IPS-18a (cell line): ENCODE measurements at regions not wholly inside any gene's neighbourhood (a gene's known extent, or its start where the extent isn't known, plus 50 kb on each side); places are given as distances from the start of the nearest gene placed in this dataset.

Experiments used
- H3K27ac ChIP-seq: one replicate; pipeline ENCODE4 v1.5.1; 2013; ENCODE audit warnings: low read length
- H3K27me3 ChIP-seq: one replicate; pipeline ENCODE4 v1.6.1; 2013; ENCODE audit warnings: mild to moderate bottlenecking, low read length; ENCODE audit not compliant: control insufficient read depth, insufficient read depth
- H3K36me3 ChIP-seq: one replicate; pipeline ENCODE4 v1.6.1; 2013; ENCODE audit warnings: low read depth, low read length; ENCODE audit not compliant: control insufficient read depth
- H3K4me1 ChIP-seq: one replicate; pipeline ENCODE4 v1.6.1; 2013; ENCODE audit warnings: low read depth, low read length; ENCODE audit not compliant: control insufficient read depth
- H3K4me3 ChIP-seq: one replicate; pipeline ENCODE4 v1.5.1; 2013; ENCODE audit warnings: low read length
- H3K9ac ChIP-seq: one replicate; pipeline ENCODE4 v1.6.1; 2013; ENCODE audit warnings: mild to moderate bottlenecking, low read length, moderate library complexity
- H3K9me3 ChIP-seq: one replicate; pipeline ENCODE4 v1.6.1; 2013; ENCODE audit warnings: low read depth, low read length; ENCODE audit not compliant: control insufficient read depth

- no peaks in the 10 kb centered on the region for H3K27me3 ChIP-seq
- no peak overlapping the region for H3K27ac ChIP-seq
- H3K4me1 ChIP-seq, result peaks cover 14% of the 10 kb centered on the region
- no peaks in the 10 kb centered on the region for H3K36me3 ChIP-seq
- H3K9ac ChIP-seq, result no peak overlapping the region
- H3K4me3 ChIP-seq, result no peak overlapping the region
- H3K9me3 ChIP-seq, result no peaks in the 10 kb centered on the region
Measured at GRCh38 chr4:81628489-81628888, 156.8 kb upstream of the RASGEF1B start.

GRCh38 chr4:81627590-81627989, 155.9 kb upstream of the RASGEF1B start:
- Histone ChIP-seq H3K27me3 (no peaks in the 10 kb centered on the region), H3K9ac (no peak overlapping the region), H3K4me3 (no peak overlapping the region), H3K9me3 (no peaks in the 10 kb centered on the region), H3K4me1 (peaks cover 14% of the 10 kb centered on the region), H3K27ac (no peak overlapping the region), H3K36me3 (no peaks in the 10 kb centered on the region)

DNA sequence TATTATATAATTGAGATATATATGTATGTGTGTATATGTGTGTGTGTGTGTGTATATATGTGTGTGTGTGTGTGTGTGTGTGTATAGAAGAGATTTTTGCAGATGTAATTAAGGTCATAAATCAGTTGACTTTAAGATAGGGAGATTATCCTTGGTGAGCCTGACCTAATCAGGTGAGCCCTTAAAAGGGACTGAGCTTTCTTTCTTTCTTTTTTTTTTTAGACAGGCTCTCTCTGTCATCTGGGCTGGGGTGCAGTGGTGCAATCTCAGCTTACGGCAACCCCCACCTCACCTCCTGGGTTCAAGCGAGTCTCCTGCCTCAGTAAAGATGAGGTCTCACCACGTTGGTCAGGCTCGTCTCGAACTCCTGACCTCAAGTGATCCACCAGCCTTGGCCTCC, 155.1 kb upstream of the RASGEF1B start:
- H3K4me3 ChIP-seq, result no peak overlapping the region
- peaks cover 10% of the 10 kb centered on the region for H3K4me1 ChIP-seq
- no peak overlapping the region for H3K9ac ChIP-seq
- H3K9me3 ChIP-seq, result no peaks in the 10 kb centered on the region
- H3K27ac ChIP-seq, result no peak overlapping the region
- H3K36me3 ChIP-seq, result no peaks in the 10 kb centered on the region
- H3K27me3 ChIP-seq, result no peaks in the 10 kb centered on the region

DNA sequence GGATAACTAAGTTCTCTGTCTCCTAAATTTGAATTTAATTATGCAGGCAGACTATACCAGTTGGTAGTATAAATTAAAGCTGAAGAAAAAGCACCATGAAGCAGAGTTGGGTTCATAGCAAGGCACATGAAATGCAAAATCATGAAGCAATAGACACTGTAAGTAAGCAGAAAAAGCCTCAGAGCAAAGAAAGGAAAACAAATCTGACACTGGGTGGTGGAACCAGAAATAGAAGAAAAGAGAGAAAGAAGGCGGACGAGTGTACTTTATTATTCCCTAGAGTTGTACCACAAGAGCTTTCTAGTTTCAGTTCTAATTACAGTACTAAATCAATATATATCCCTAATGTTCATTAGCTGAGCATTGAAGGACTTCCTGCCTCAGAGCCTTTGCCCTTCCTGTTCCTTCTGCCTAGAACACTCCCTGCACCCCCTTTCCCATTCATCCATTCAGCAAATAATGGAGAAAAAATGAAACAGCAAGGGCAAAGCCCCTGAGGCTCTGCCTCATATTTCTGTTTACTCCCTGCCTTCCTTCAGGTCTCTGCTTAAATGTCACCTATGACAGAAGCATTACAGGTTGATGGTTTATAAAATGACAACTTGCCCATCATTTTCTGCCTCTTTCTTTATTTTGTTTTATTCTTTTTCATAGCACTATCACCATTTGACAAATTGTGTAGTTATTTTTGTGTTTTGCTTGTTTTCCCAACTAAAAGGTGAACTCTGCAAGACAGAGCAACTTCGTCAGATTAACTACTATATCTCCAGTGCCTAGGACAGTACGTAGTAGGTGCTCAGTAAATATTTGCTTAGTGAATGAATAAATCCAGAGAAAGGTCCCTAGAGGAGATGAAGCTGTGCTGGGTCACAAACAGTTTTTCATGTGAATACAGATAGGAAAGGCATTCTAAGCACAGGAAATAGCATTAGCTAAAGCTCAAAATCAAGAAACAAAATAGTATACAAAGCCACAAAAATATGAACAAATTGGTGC, 154.0 kb upstream of the RASGEF1B start:
- no peak overlapping the region for H3K9ac ChIP-seq
- H3K4me3 ChIP-seq, result no peak overlapping the region
- H3K27ac ChIP-seq, result no peak overlapping the region
- peaks cover 5% of the 10 kb centered on the region for H3K4me1 ChIP-seq
- no peaks in the 10 kb centered on the region for H3K27me3 ChIP-seq
- H3K36me3 ChIP-seq, result no peaks in the 10 kb centered on the region
- no peaks in the 10 kb centered on the region for H3K9me3 ChIP-seq

GRCh38 chr4:81623434-81623833, 151.7 kb upstream of the RASGEF1B start:
- peaks cover 5% of the 10 kb centered on the region for H3K4me1 ChIP-seq

DNA sequence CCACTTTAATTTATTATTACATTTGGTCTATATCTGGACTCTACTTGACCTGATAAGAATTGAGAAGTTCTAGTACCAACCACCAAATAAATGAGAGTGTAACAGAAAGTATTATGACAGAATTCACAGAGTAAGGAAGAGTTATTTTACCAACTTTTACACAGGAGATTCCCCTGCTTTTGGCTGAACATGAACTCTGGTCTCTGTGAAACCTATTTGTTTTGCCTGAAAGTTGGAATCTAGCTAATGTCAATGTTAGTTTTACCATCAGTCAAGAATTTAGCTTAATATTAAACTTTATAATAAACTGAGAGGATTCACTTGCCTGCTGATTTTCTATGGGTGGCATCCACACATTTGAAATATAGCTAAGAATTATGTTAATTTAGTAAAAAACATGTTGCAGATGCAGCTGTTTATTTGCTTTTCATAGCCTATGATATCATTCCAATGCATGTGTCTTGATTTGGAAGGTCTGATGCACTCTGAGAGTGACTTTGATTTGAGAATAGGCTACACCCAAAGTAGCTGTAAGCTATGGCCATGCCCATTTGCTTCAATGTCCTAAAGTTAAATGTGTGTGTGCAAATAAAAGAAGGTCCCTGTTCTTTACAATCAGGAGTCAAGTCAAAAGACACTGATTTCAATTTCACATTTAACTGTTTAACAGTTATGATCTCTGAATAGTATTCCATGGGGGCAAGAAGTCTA, 150.9 kb upstream of the RASGEF1B start:
- H3K27ac ChIP-seq, result no peak overlapping the region
- no peak overlapping the region for H3K4me3 ChIP-seq
- H3K36me3 ChIP-seq, result no peaks in the 10 kb centered on the region
- peaks cover 2% of the 10 kb centered on the region for H3K4me1 ChIP-seq
- H3K27me3 ChIP-seq, result no peaks in the 10 kb centered on the region
- no peak overlapping the region for H3K9ac ChIP-seq
- no peaks in the 10 kb centered on the region for H3K9me3 ChIP-seq

More at GRCh38 chr4:81623434-81623833, 151.7 kb upstream of the RASGEF1B start:
- no peak overlapping the region for H3K4me3 ChIP-seq
- H3K9me3 ChIP-seq, result no peaks in the 10 kb centered on the region
- H3K36me3 ChIP-seq, result no peaks in the 10 kb centered on the region
- H3K27me3 ChIP-seq, result no peaks in the 10 kb centered on the region
- no peak overlapping the region for H3K9ac ChIP-seq
- H3K27ac ChIP-seq, result no peak overlapping the region

GRCh38 chr4:81622028-81622427, 150.3 kb upstream of the RASGEF1B start:
- Histone ChIP-seq H3K27ac (no peak overlapping the region), H3K4me1 (no peaks in the 10 kb centered on the region), H3K36me3 (no peaks in the 10 kb centered on the region), H3K4me3 (no peak overlapping the region), H3K27me3 (no peaks in the 10 kb centered on the region), H3K9me3 (no peaks in the 10 kb centered on the region), H3K9ac (no peak overlapping the region)

GRCh38 chr4:81621490-81621889, 149.8 kb upstream of the RASGEF1B start:
- Histone ChIP-seq H3K27ac (no peak overlapping the region), H3K27me3 (no peaks in the 10 kb centered on the region), H3K9ac (no peak overlapping the region), H3K36me3 (no peaks in the 10 kb centered on the region), H3K4me1 (no peaks in the 10 kb centered on the region), H3K9me3 (no peaks in the 10 kb centered on the region), H3K4me3 (no peak overlapping the region)

DNA sequence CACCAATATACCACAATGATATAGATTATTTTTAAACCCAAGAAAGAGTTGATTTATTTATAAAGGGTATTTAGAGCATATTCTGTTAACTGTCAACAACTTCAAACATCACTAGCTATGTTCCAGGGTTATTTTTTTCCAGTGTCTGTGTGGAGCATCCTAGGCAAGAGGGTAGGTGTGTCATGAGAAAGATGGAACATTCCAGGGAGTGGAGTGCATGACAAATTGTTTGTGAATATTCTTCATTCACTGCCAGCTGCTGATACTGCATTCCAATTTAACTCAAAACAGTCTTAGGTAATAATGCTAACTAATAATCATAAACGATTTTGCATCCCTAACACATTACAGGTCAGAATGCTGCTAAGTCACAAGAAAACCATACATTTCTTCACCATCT, 148.7 kb upstream of the RASGEF1B start:
- no peaks in the 10 kb centered on the region for H3K4me1 ChIP-seq
- H3K9ac ChIP-seq, result no peak overlapping the region
- H3K27ac ChIP-seq, result no peak overlapping the region
- H3K4me3 ChIP-seq, result no peak overlapping the region
- H3K9me3 ChIP-seq, result no peaks in the 10 kb centered on the region
- H3K36me3 ChIP-seq, result no peaks in the 10 kb centered on the region
- H3K27me3 ChIP-seq, result no peaks in the 10 kb centered on the region

GRCh38 chr4:81617545-81617944, 145.8 kb upstream of the RASGEF1B start:
- no peak overlapping the region for H3K9ac ChIP-seq
- H3K36me3 ChIP-seq, result no peaks in the 10 kb centered on the region
- H3K9me3 ChIP-seq, result no peaks in the 10 kb centered on the region
- no peak overlapping the region for H3K4me3 ChIP-seq
- H3K27me3 ChIP-seq, result no peaks in the 10 kb centered on the region
- H3K4me1 ChIP-seq, result no peaks in the 10 kb centered on the region
- H3K27ac ChIP-seq, result no peak overlapping the region

DNA sequence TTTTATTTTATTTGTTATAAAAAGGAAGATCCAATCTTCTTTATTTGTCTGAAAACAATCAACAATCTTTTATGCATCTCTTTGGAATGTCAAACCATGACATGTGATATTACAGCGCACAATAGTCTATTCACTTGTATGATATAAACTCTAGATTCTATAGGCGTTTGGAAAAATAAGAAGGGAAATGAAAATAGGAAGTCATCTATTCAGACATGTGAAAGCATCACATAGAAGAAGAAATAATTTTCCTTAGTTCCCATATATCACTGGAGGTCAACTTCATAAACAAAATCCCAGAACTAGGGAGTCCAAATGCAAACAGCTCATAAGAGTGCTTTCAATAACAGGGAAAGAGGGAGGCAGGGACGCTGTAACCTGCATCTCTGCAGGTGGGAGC, 139.5 kb upstream of the RASGEF1B start:
- no peaks in the 10 kb centered on the region for H3K4me1 ChIP-seq

More for the DNA sequence above, 139.5 kb upstream of the RASGEF1B start:
- H3K36me3 ChIP-seq, result no peaks in the 10 kb centered on the region
- H3K9ac ChIP-seq, result no peak overlapping the region
- no peak overlapping the region for H3K27ac ChIP-seq
- no peaks in the 10 kb centered on the region for H3K27me3 ChIP-seq
- no peak overlapping the region for H3K4me3 ChIP-seq
- H3K9me3 ChIP-seq, result no peaks in the 10 kb centered on the region
